ENCODE measurements at regions not wholly inside any gene's neighbourhood (a gene's known extent, or its start where the extent isn't known, plus 50 kb on each side); places are given as distances from the start of the nearest gene placed in this dataset.

- no peak for TF ChIP-seq CTCF (IDR thresholded peaks at IDR 0.05; ENCODE audit: borderline replicate concordance, extremely low read depth, low read length, poor library complexity, severe bottlenecking)
- no peak for TF ChIP-seq EZH2 (IDR thresholded peaks at IDR 0.05; ENCODE audit: borderline replicate concordance, low read depth, low read length, severe bottlenecking)
These were observed 96.2 kb upstream of the ARAP3 start for GRCh38 chr5:141778206-141778605.

All from DND-41 (cell line).